IMR-90 (cell line): ENCODE measurements at regions not wholly inside any gene's neighbourhood (a gene's known extent, or its start where the extent isn't known, plus 50 kb on each side); places are given as distances from the start of the nearest gene placed in this dataset.

ENCODE experiments used
- BHLHE40 ChIP-seq: fragments of 150-350 bp; IDR thresholded peaks from 2 replicates; pipeline ENCODE4 v1.6.1; 2016; ENCODE audit warnings: mild to moderate bottlenecking, low read depth, low read length
- FOS ChIP-seq: fragments of 150-350 bp; IDR thresholded peaks from 2 replicates; pipeline ENCODE4 v1.6.1; 2016; ENCODE audit warnings: low read depth, low read length
- MAFK ChIP-seq: IDR thresholded peaks from 2 replicates; pipeline ENCODE4 v1.6.1; 2012; ENCODE audit warnings: low read depth, low read length, improper control_type of control experiment
- NFE2L2 ChIP-seq: fragments of 150-350 bp; IDR thresholded peaks from 2 replicates; pipeline ENCODE4 v1.6.1; 2016; ENCODE audit warnings: low read depth, mild to moderate bottlenecking, low read length
- POLR2A ChIP-seq: IDR thresholded peaks from 2 replicates; pipeline ENCODE4 v1.6.1; 2012; ENCODE audit warnings: mild to moderate bottlenecking, low read depth, low read length
- RCOR1 ChIP-seq: IDR thresholded peaks from 2 replicates; pipeline ENCODE4 v1.6.1; 2012; ENCODE audit warnings: mild to moderate bottlenecking, low read length, improper control_type of control experiment; ENCODE audit not compliant: insufficient replicate concordance
- RFX5 ChIP-seq: IDR thresholded peaks from 2 replicates; pipeline ENCODE4 v1.8.0; 2012; ENCODE audit warnings: low read depth, mild to moderate bottlenecking, low read length, moderate library complexity
- SMC3 ChIP-seq: fragments of 150-350 bp; IDR thresholded peaks from 2 replicates; pipeline ENCODE4 v1.6.1; 2016; ENCODE audit warnings: low read depth, mild to moderate bottlenecking, antibody characterized with exemption, low read length, moderate library complexity
- TF ChIP-seq, protein P1 (sequence below): fragments of 150-350 bp; IDR thresholded peaks from 2 replicates; pipeline ENCODE4 v1.6.1; 2017; ENCODE audit warnings: mild to moderate bottlenecking, antibody characterized with exemption, low read length, low read depth
- TF ChIP-seq, protein P2 (sequence below): conservative IDR thresholded peaks from 2 replicates; pipeline ENCODE4 v1.5.1; 2012; ENCODE audit warnings: mild to moderate bottlenecking, low read depth, low read length, improper control_type of control experiment

DNA sequence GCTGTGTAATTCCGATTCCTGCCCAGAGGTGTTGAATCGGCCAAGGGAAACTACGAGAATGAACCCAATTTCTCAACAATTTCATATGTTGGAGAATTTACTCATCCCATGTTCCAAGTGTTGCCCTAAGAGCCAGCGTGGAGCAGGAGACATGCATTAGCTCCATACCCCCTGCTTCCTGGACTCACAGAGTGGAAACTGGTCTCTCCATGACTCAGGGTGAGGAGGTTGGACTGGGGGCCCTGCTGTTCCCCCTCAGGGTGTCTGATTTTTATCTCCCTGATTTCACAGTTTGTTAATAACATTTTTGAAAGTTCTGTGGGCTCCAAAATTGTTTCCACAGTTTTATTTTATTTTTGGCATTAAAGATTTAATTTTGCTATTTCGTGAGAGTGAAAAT lies 183.0 kb upstream of the SFRP2 start:
- TF ChIP-seq, protein P1, sequence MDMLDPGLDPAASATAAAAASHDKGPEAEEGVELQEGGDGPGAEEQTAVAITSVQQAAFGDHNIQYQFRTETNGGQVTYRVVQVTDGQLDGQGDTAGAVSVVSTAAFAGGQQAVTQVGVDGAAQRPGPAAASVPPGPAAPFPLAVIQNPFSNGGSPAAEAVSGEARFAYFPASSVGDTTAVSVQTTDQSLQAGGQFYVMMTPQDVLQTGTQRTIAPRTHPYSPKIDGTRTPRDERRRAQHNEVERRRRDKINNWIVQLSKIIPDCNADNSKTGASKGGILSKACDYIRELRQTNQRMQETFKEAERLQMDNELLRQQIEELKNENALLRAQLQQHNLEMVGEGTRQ: no peak
- TF ChIP-seq, protein P2, sequence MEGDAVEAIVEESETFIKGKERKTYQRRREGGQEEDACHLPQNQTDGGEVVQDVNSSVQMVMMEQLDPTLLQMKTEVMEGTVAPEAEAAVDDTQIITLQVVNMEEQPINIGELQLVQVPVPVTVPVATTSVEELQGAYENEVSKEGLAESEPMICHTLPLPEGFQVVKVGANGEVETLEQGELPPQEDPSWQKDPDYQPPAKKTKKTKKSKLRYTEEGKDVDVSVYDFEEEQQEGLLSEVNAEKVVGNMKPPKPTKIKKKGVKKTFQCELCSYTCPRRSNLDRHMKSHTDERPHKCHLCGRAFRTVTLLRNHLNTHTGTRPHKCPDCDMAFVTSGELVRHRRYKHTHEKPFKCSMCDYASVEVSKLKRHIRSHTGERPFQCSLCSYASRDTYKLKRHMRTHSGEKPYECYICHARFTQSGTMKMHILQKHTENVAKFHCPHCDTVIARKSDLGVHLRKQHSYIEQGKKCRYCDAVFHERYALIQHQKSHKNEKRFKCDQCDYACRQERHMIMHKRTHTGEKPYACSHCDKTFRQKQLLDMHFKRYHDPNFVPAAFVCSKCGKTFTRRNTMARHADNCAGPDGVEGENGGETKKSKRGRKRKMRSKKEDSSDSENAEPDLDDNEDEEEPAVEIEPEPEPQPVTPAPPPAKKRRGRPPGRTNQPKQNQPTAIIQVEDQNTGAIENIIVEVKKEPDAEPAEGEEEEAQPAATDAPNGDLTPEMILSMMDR: no peak
- no peak for TF ChIP-seq SMC3
- TF ChIP-seq RCOR1: no peak
- TF ChIP-seq POLR2A: no peak
- no peak for TF ChIP-seq FOS
- TF ChIP-seq BHLHE40: no peak
- TF ChIP-seq MAFK: no peak
- no peak for TF ChIP-seq NFE2L2
- TF ChIP-seq RFX5: no peak
